Osteoblast (primary cell): ENCODE measurements at regions not wholly inside any gene's neighbourhood (a gene's known extent, or its start where the extent isn't known, plus 50 kb on each side); places are given as distances from the start of the nearest gene placed in this dataset.

Source experiments
- DNase-seq: peaks from one replicate; pipeline ENCODE4 v3.0.0; 2011; ENCODE audit warnings: low spot score, mixed read lengths; ENCODE audit not compliant: insufficient read length; ENCODE audit errors: missing footprints
- H2AFZ ChIP-seq: 2 replicates; pipeline ENCODE4 v1.6.0; 2011; ENCODE audit warnings: mild to moderate bottlenecking, low read length
- H3K27ac ChIP-seq: 2 replicates; pipeline ENCODE4 v1.5.1; 2011; ENCODE audit warnings: mild to moderate bottlenecking, low read depth, low read length, moderate library complexity
- H3K27me3 ChIP-seq: 2 replicates; pipeline ENCODE4 v1.6.0; 2012; ENCODE audit warnings: mild to moderate bottlenecking, control low read depth, inconsistent platforms, low read length, moderate library complexity; ENCODE audit not compliant: insufficient read depth
- H3K36me3 ChIP-seq: 2 replicates; pipeline ENCODE4 v1.5.1; 2011; ENCODE audit warnings: mild to moderate bottlenecking, low read length, control low read depth, moderate library complexity; ENCODE audit not compliant: insufficient read depth
- H3K4me1 ChIP-seq: 2 replicates; pipeline ENCODE4 v1.5.1; 2011; ENCODE audit warnings: mild to moderate bottlenecking, low read length, control low read depth, moderate library complexity; ENCODE audit not compliant: insufficient read depth
- H3K4me2 ChIP-seq: 2 replicates; pipeline ENCODE4 v1.6.0; 2011; ENCODE audit warnings: mild to moderate bottlenecking, low read length; ENCODE audit not compliant: insufficient read depth
- H3K4me3 ChIP-seq: fragments of 200-600 bp; sonication (generic); 3 replicates; pipeline ENCODE4 v1.5.1; 2012; ENCODE audit warnings: mild to moderate bottlenecking, low read length, inconsistent platforms; ENCODE audit not compliant: insufficient read depth
- H3K79me2 ChIP-seq: 2 replicates; pipeline ENCODE4 v1.6.0; 2012; ENCODE audit warnings: mild to moderate bottlenecking, low read length, control low read depth, inconsistent platforms; ENCODE audit not compliant: insufficient read depth
- H3K9me3 ChIP-seq: 2 replicates; pipeline ENCODE4 v1.5.1; 2011; ENCODE audit warnings: low read depth, low read length, control low read depth
- H4K20me1 ChIP-seq: 2 replicates; pipeline ENCODE4 v1.6.0; 2012; ENCODE audit warnings: mild to moderate bottlenecking, low read length, control low read depth; ENCODE audit not compliant: insufficient read depth
- TF ChIP-seq, protein P1 (sequence below): IDR thresholded peaks from 2 replicates; pipeline ENCODE4 v1.5.1; 2011; ENCODE audit warnings: mild to moderate bottlenecking, low read depth, low read length, moderate library complexity; ENCODE audit errors: extremely low read depth

DNA sequence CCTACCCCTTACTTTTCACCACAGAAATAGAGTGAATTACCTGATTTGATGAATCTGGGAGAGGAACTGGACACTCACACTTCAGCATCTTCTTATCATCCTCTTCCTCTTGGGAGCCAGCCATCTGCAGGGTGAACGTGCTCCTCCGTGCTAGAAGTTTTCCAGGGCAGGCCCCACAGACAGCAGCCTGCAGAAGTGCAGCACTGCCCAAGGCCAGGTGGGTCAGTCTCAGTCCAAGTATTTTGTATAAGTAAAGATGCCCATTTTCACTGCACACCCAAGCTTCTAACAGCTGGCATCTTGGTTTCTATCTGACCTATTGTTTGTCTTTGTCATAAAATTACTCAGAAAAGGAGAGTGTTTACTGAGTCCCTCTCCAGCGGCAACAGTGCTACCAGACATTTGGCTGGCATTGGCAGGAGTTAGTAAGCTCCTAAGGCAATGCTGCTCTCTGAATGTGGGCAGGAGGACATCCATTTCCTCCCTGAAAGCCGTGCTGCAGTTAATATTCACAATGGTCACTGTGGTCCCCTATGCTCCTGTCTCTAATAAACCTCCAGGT is 222.6 kb upstream of the CTAGE1 start:
- no peak for DNase-seq
- Histone ChIP-seq H3K4me3 (no peak overlapping the region), H3K36me3 (no peaks in the 10 kb centered on the region), H3K9me3 (no peaks in the 10 kb centered on the region), H2AFZ (peak overlapping the region; percentile 68), H3K27ac (peak overlapping the region; percentile 55), H4K20me1 (no peaks in the 10 kb centered on the region), H3K27me3 (no peaks in the 10 kb centered on the region), H3K4me1 (peaks cover 37% of the 10 kb centered on the region), H3K79me2 (no peaks in the 10 kb centered on the region), H3K4me2 (no peak overlapping the region)
- TF ChIP-seq, protein P1, sequence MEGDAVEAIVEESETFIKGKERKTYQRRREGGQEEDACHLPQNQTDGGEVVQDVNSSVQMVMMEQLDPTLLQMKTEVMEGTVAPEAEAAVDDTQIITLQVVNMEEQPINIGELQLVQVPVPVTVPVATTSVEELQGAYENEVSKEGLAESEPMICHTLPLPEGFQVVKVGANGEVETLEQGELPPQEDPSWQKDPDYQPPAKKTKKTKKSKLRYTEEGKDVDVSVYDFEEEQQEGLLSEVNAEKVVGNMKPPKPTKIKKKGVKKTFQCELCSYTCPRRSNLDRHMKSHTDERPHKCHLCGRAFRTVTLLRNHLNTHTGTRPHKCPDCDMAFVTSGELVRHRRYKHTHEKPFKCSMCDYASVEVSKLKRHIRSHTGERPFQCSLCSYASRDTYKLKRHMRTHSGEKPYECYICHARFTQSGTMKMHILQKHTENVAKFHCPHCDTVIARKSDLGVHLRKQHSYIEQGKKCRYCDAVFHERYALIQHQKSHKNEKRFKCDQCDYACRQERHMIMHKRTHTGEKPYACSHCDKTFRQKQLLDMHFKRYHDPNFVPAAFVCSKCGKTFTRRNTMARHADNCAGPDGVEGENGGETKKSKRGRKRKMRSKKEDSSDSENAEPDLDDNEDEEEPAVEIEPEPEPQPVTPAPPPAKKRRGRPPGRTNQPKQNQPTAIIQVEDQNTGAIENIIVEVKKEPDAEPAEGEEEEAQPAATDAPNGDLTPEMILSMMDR = no peak

DNA sequence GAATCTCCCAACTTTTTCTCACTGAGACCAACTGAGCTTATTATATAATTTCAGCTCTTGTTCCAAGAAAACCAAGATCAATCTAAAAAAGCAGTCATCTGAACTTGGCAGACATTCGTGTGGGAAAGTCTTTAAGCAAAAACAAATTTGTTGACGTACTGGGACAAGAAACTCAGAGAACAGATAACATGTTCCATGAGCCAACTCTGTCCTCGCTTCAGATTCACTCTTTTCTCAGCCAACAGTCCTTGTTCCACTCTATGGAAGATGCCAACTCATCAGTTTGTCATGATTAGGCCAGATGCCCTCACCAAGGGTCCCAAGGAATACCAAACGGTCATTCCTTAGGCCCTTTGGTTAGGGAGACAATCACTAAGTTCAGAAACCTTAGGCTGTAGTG is 224.2 kb upstream of the CTAGE1 start:
- peak; percentile 14 for DNase-seq
- Histone ChIP-seq H3K9me3 (no peaks in the 10 kb centered on the region), H3K27me3 (no peaks in the 10 kb centered on the region), H4K20me1 (no peaks in the 10 kb centered on the region), H3K36me3 (no peaks in the 10 kb centered on the region), H3K4me2 (no peak overlapping the region), H3K4me1 (peaks cover 37% of the 10 kb centered on the region), H3K79me2 (no peaks in the 10 kb centered on the region), H3K27ac (no peak overlapping the region), H3K4me3 (no peak overlapping the region), H2AFZ (no peak overlapping the region)
- TF ChIP-seq, protein P1 = no peak

DNA sequence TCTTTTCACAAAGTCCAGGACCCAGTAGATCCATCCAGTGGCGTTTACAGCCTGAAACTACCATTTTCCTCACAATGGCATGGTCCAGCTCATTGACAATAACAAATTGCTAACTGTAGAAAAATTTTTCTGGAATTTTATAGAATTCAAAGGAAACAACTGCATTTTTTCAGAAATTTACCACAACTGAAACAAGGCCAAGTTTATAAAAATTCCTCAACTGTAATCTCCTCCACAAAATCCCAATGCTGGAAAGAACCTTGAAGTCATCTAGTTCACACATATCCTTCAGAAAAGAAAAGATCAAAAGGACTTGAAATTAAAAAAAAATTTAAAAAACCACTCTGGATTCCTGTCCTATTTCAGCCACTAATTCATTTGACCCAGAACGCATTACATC is 226.0 kb upstream of the CTAGE1 start:
- peak; percentile 44 for DNase-seq
- Histone ChIP-seq H3K4me3 (no peak overlapping the region), H3K9me3 (no peaks in the 10 kb centered on the region), H4K20me1 (no peaks in the 10 kb centered on the region), H2AFZ (no peak overlapping the region), H3K36me3 (no peaks in the 10 kb centered on the region), H3K27me3 (no peaks in the 10 kb centered on the region), H3K27ac (peak overlapping the region; percentile 69), H3K4me1 (peaks cover 23% of the 10 kb centered on the region), H3K79me2 (no peaks in the 10 kb centered on the region), H3K4me2 (no peak overlapping the region)
- TF ChIP-seq, protein P1 = no peak

DNA sequence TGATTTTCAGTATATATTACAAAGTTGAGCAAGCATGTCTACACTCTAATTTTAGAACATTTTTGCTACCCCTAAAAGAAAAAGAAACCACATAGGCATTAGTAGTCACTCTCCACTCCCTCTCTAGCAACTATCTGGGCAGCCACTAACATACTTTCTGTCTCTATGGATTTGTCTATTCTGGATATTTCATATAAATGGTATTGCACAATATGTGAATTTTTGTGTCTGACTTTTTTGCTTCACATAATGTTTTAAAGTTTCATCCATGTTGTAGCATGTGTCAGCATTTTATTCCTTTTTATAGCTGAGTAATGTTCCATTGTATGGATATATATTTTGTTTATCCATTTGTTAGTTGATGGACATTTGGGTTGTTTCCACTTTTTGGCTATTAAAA is 232.5 kb upstream of the CTAGE1 start:
- Histone ChIP-seq H3K9me3 (no peaks in the 10 kb centered on the region), H3K4me3 (no peak overlapping the region), H3K27ac (no peak overlapping the region), H3K79me2 (no peaks in the 10 kb centered on the region), H3K27me3 (no peaks in the 10 kb centered on the region), H3K36me3 (no peaks in the 10 kb centered on the region), H3K4me1 (peaks cover 2% of the 10 kb centered on the region), H2AFZ (no peak overlapping the region), H4K20me1 (no peaks in the 10 kb centered on the region), H3K4me2 (no peak overlapping the region)
- TF ChIP-seq, protein P1 = no peak
- no peak for DNase-seq
